HG03175 (cell line): ENCODE measurements at regions not wholly inside any gene's neighbourhood (a gene's known extent, or its start where the extent isn't known, plus 50 kb on each side); places are given as distances from the start of the nearest gene placed in this dataset.
"Not testable (repeated sequence)": the region's sequence is repeated elsewhere in the genome, so short reads cannot be mapped to it uniquely, and the experiment has no call there.

Source experiments
- ATAC-seq: cut with Tn5 transposase; IDR thresholded peaks from one replicate; pipeline ENCODE4 v1.9.1; 2021; ENCODE audit warnings: mild to moderate bottlenecking, moderate library complexity; ENCODE audit not compliant: unreplicated experiment

GRCh38 chr4:44563496-44563895 lies 87.9 kb downstream of the YIPF7 start:
- ATAC-seq, result no peak

GRCh38 chr4:44558031-44558605 lies 93.3 kb downstream of the YIPF7 start:
- ATAC-seq, result no peak

DNA sequence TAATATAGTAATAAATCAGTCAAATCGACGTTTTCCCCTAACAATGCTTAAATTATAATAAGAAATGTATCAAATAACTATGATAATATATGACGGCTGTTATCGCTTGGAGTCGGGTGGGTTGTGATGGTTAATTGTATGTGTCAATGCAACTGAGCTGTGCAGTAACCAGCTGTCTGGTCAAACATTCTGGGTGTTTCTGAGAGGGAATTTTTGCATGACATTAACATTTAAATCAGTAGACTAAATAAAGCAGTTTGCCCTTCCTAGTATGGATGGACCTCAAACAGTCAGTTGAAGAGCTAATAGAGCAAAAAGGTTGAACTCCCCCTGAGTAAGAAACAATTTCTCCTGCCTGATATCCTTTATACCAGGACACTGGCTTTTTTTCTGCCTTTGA lies 96.7 kb downstream of the YIPF7 start:
- ATAC-seq, result no peak

GRCh38 chr4:44553180-44553579 lies 98.2 kb downstream of the YIPF7 start:
- ATAC-seq, result no peak

DNA sequence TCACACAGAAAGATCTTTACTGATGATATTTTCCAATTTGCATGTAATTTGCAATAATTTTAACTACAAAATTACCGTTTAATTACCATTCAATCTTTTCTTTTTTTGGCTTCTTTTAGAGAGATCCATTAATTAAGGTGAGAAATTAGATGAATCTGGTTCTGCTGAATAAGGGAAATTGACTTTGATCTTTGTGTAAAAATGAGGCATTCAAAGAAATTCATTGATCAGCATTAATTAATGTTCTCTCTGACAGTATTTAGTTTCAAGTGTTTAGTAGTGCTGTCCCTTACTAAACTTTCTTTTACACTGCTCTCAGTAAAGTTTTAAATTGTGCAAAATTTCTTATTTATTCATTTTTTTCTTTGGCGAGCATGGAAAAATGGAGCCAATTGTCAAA lies 97.2 kb upstream of the KCTD8 start:
- ATAC-seq, result no peak

GRCh38 chr4:44544158-44544557 lies 95.5 kb upstream of the KCTD8 start:
- ATAC-seq, result no peak

DNA sequence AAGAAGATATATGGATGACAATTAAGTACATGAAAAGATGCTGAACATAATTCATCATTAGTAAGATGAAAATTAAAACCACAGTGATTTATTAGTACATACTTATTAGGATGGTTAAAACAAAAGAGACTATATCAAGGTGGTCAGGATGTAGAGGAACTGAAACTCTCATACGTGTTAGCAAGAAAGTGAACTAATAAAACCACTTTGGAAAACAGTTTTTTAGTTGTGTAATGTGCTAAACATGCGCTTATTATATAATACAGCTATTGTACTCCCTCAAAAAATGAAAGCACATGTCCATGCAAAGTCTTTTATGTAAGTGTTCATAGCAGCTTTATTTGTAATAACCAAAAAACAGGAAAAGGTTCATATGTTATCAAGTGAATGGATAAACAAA lies 89.9 kb upstream of the KCTD8 start:
- ATAC-seq, result peak; percentile 53

DNA sequence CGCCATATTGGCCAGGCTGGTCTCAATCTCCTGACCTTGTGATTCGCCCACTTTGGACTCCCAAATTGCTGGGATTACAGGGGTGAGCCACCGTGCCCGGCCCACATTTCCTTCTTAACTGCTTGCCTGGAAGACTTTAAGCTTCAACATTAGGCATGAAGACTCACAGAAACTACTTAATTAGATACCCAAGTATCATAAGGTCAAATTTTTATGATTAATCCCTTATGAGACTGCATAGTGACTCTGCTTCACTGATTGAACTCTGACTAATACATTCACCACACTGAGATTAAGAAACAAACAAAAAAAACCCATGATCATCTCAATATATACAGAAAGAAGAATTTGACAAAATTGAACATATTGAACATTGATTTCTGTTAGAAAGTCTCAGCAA lies 87.4 kb upstream of the KCTD8 start:
- no peak for ATAC-seq

GRCh38 chr4:44532851-44533250 lies 84.2 kb upstream of the KCTD8 start:
- no peak for ATAC-seq

DNA sequence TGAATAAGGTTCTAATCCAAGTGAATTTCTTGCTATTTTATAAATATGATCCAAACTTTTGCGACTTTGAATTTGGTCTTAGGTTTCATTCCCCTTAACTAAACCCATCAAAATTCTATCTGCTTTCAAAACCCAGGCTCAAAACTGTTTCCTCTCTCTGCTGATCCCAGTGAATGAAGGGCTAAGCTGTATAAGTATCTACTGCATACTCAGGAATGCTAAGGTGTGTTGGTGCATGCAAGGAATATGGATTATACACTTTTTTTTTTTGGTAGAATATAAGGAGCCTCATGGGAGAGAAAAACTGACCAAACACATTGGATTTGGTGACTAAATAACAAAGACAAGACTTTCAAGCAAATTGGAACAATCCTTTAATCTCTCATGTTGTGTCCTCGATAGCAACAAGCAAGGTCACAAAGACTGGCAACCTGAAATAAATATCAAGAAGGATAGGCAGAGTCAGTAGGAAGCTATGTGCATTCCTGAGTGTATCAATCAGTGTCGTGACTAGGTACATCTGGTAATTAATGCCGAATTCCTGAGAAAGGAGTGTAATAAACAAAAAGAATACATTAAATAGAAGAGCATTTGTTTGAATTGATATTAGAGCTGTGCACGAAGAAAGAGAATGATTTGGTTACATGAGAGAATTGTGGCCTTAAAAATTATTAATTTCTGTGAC lies 74.3 kb upstream of the KCTD8 start:
- no peak for ATAC-seq

DNA sequence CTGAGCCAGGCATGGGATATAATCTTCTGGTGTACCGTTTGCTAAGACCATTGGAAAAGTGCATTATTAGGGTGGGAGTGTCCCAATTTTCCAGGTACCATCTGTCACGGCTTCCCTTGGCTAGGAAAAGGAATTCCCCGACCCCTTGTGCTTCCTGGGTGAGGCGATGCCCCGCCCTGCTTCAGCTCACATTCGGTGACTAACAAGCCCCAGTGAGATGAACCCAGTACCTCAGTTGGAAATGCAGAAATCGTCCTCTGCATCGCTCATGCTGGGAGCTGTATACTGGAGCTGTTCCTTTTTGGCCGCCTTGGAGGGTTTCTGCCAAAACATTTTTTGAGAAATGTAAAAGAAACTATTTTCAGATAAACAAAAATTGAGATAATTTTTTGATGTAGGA lies 53.6 kb upstream of the KCTD8 start:
- not testable (repeated sequence) for ATAC-seq
